ENCODE measurements at regions not wholly inside any gene's neighbourhood (a gene's known extent, or its start where the extent isn't known, plus 50 kb on each side); places are given as distances from the start of the nearest gene placed in this dataset.

GRCh38 chr7:26547156-26547555 is 255.5 kb downstream of the SNX10 start:
- no peak for TF ChIP-seq POLR2A (IDR thresholded peaks at IDR 0.05; ENCODE audit: low read length)
- no peak for TF ChIP-seq ZC3H11A (IDR thresholded peaks at IDR 0.05)
- no peak for TF ChIP-seq CTCF (IDR thresholded peaks at IDR 0.05)
- TF ChIP-seq MAZ (IDR thresholded peaks at IDR 0.05; ENCODE audit: borderline replicate concordance, low read depth, low read length), result no peak
- TF ChIP-seq EP300 (IDR thresholded peaks at IDR 0.05), result no peak
- TF ChIP-seq RAD21 (conservative IDR thresholded peaks at IDR 0.05 in 1 of 2, IDR thresholded peaks at IDR 0.05 in 1 of 2), result no peak
- no peak for TF ChIP-seq HMGXB4 (CRISPR knock-in tag; IDR thresholded peaks at IDR 0.05; ENCODE audit: borderline replicate concordance)
- TF ChIP-seq CHD2 (IDR thresholded peaks at IDR 0.05; ENCODE audit: low read length, partially characterized antibody), result no peak
- TF ChIP-seq REST (IDR thresholded peaks at IDR 0.05), result no peak
- TF ChIP-seq HDAC2 (IDR thresholded peaks at IDR 0.05), result no peak

All from A549 (cell line).